ENCODE measurements at regions not wholly inside any gene's neighbourhood (a gene's known extent, or its start where the extent isn't known, plus 50 kb on each side); places are given as distances from the start of the nearest gene placed in this dataset.

GRCh38 chr2:104448661-104449440, 405.1 kb upstream of the POU3F3 start:
- ATAC-seq (no peak), DNase-seq (no peak)
- intact Hi-C loops (cut with micrococcal nuclease), result no loop called here

- no peak for ATAC-seq
- intact Hi-C loops (cut with micrococcal nuclease), result no loop called here
- DNase-seq, result no peak
Observed at GRCh38 chr2:104452558-104452957, 401.4 kb upstream of the POU3F3 start.

- no peak for ATAC-seq
- intact Hi-C loops (cut with micrococcal nuclease), result no loop called here
- DNase-seq, result no peak
Observed at GRCh38 chr2:104462731-104463130, 391.2 kb upstream of the POU3F3 start.

- intact Hi-C loops (cut with micrococcal nuclease), result no loop called here
- ATAC-seq, result no peak
- DNase-seq, result no peak
Observed at GRCh38 chr2:104465981-104466380, 387.9 kb upstream of the POU3F3 start.

GRCh38 chr2:104468846-104469245, 385.1 kb upstream of the POU3F3 start:
- ATAC-seq (no peak), DNase-seq (no peak)
- intact Hi-C loops (cut with micrococcal nuclease), result no loop called here

GRCh38 chr2:104472076-104472475, 381.8 kb upstream of the POU3F3 start:
- ATAC-seq, result no peak
- intact Hi-C loops (cut with micrococcal nuclease), result no loop called here
- no peak for DNase-seq

- intact Hi-C loops (cut with micrococcal nuclease), result no loop called here
- no peak for DNase-seq
- no peak for ATAC-seq
Observed at GRCh38 chr2:104473546-104473945, 380.4 kb upstream of the POU3F3 start.

- intact Hi-C loops (cut with micrococcal nuclease), result no loop called here
- DNase-seq (no peak), ATAC-seq (no peak)
Observed at GRCh38 chr2:104474716-104475115, 379.2 kb upstream of the POU3F3 start.

GRCh38 chr2:104476075-104476474, 377.8 kb upstream of the POU3F3 start:
- ATAC-seq, result no peak
- no peak for DNase-seq
- intact Hi-C loops (cut with micrococcal nuclease), result no loop called here

- intact Hi-C loops (cut with micrococcal nuclease), result no loop called here
- DNase-seq (no peak), ATAC-seq (no peak)
Observed at GRCh38 chr2:104476563-104476988, 377.3 kb upstream of the POU3F3 start.

GRCh38 chr2:104481341-104481740, 372.6 kb upstream of the POU3F3 start:
- intact Hi-C loops (cut with micrococcal nuclease), result no loop called here
- DNase-seq, result no peak
- no peak for ATAC-seq

- no peak for DNase-seq
- intact Hi-C loops (cut with micrococcal nuclease), result no loop called here
- no peak for ATAC-seq
Observed at GRCh38 chr2:104487366-104487765, 366.5 kb upstream of the POU3F3 start.

- ATAC-seq, result no peak
Observed at GRCh38 chr2:104493698-104494097, 360.2 kb upstream of the POU3F3 start.

GRCh38 chr2:104501342-104501741, 352.6 kb upstream of the POU3F3 start:
- DNase-seq (no peak), ATAC-seq (no peak)
- intact Hi-C loops (cut with micrococcal nuclease), result no loop called here

More at GRCh38 chr2:104493698-104494097, 360.2 kb upstream of the POU3F3 start:
- DNase-seq, result no peak
- intact Hi-C loops (cut with micrococcal nuclease), result no loop called here

- no peak for DNase-seq
- intact Hi-C loops (cut with micrococcal nuclease), result no loop called here
- no peak for ATAC-seq
Observed at GRCh38 chr2:104501929-104502328, 352.0 kb upstream of the POU3F3 start.

- no peak for ATAC-seq
- DNase-seq, result no peak
- intact Hi-C loops (cut with micrococcal nuclease), result no loop called here
Observed at GRCh38 chr2:104502901-104503300, 351.0 kb upstream of the POU3F3 start.

- DNase-seq (no peak), ATAC-seq (no peak)
- intact Hi-C loops (cut with micrococcal nuclease), result no loop called here
Observed at GRCh38 chr2:104504331-104505073, 349.4 kb upstream of the POU3F3 start.

GRCh38 chr2:104518256-104518655, 335.7 kb upstream of the POU3F3 start:
- intact Hi-C loops (cut with micrococcal nuclease), result no loop called here
- no peak for DNase-seq
- ATAC-seq, result no peak

- no peak for DNase-seq
- intact Hi-C loops (cut with micrococcal nuclease), result no loop called here
- no peak for ATAC-seq
Observed at GRCh38 chr2:104521247-104521646, 332.7 kb upstream of the POU3F3 start.

GRCh38 chr2:104523921-104524320, 330.0 kb upstream of the POU3F3 start:
- no peak for DNase-seq
- ATAC-seq, result no peak
- intact Hi-C loops (cut with micrococcal nuclease), result no loop called here

GRCh38 chr2:104528101-104528500, 325.8 kb upstream of the POU3F3 start:
- intact Hi-C loops (cut with micrococcal nuclease), result no loop called here
- ATAC-seq (no peak), DNase-seq (no peak)

Measured in left ventricle myocardium superior (tissue), 1 donor.